ENCODE measurements at regions not wholly inside any gene's neighbourhood (a gene's known extent, or its start where the extent isn't known, plus 50 kb on each side); places are given as distances from the start of the nearest gene placed in this dataset.
"Not testable (repeated sequence)": the region's sequence is repeated elsewhere in the genome, so short reads cannot be mapped to it uniquely, and the experiment has no call there.

GRCh38 chr12:67070307-67070600 is 198.9 kb upstream of the CAND1 start:
- no peak for DNase-seq

GRCh38 chr12:67070604-67071003 is 198.6 kb upstream of the CAND1 start:
- Mint-ChIP-seq H3K4me3 (peak overlapping the region; percentile 86), H3K36me3 (no peaks in the 10 kb centered on the region), H3K9me3 (no peaks in the 10 kb centered on the region), H3K27ac (no peak overlapping the region), H3K4me1 (peaks cover 0 to 22% of the 10 kb centered on the region in 2 donors), H3K27me3 (ENCODE audit: low read depth in 2 of 2) (peaks cover 48 to 76% of the 10 kb centered on the region in 2 donors)
- H3K27me3 ChIP-seq (ENCODE audit: control insufficient read depth, insufficient read depth, low read length): peaks cover 34% of the 10 kb centered on the region
- intact Hi-C loops (cut with micrococcal nuclease): no loop called here
- TF ChIP-seq CTCF (IDR thresholded peaks at IDR 0.05): no peak
- H3K4me3 ChIP-seq (ENCODE audit: low read length): no peak overlapping the region
- WGBS (ENCODE audit: insufficient coverage): 94% methylated on average over 4 of the region's 4 CpGs
- no peak overlapping the region for H3K27ac ChIP-seq (ENCODE audit: low read length)
- peaks cover 11% of the 10 kb centered on the region for H3K4me1 ChIP-seq (ENCODE audit: control insufficient read depth, insufficient read depth, low read length)
- H3K9me3 ChIP-seq (ENCODE audit: control insufficient read depth, insufficient read depth, low read length): no peaks in the 10 kb centered on the region
- ATAC-seq: no peak
- H3K36me3 ChIP-seq (ENCODE audit: control insufficient read depth, insufficient read depth, low read length): no peaks in the 10 kb centered on the region
- DNase-seq: no peak

More at GRCh38 chr12:67070307-67070600, 198.9 kb upstream of the CAND1 start:
- H3K4me3 Mint-ChIP-seq: peak overlapping the region; percentile 86
- intact Hi-C loops (cut with micrococcal nuclease): no loop called here
- peaks cover 0 to 22% of the 10 kb centered on the region in 2 donors for H3K4me1 Mint-ChIP-seq
- no peaks in the 10 kb centered on the region for H3K36me3 Mint-ChIP-seq
- no peak overlapping the region for H3K27ac Mint-ChIP-seq
- no peak for TF ChIP-seq CTCF (IDR thresholded peaks at IDR 0.05)
- H3K36me3 ChIP-seq (ENCODE audit: control insufficient read depth, insufficient read depth, low read length): no peaks in the 10 kb centered on the region
- peaks cover 44 to 75% of the 10 kb centered on the region in 2 donors for H3K27me3 Mint-ChIP-seq (ENCODE audit: low read depth in 2 of 2)
- WGBS (ENCODE audit: insufficient coverage): 77% methylated on average over 6 of the region's 6 CpGs
- no peaks in the 10 kb centered on the region for H3K9me3 Mint-ChIP-seq
- peaks cover 35% of the 10 kb centered on the region for H3K27me3 ChIP-seq (ENCODE audit: control insufficient read depth, insufficient read depth, low read length)
- ATAC-seq: no peak
- no peak overlapping the region for H3K4me3 ChIP-seq (ENCODE audit: low read length)
- H3K27ac ChIP-seq (ENCODE audit: low read length): no peak overlapping the region
- no peaks in the 10 kb centered on the region for H3K9me3 ChIP-seq (ENCODE audit: control insufficient read depth, insufficient read depth, low read length)
- peaks cover 11% of the 10 kb centered on the region for H3K4me1 ChIP-seq (ENCODE audit: control insufficient read depth, insufficient read depth, low read length)

GRCh38 chr12:67072281-67072680 is 196.9 kb upstream of the CAND1 start:
- intact Hi-C loops (cut with micrococcal nuclease); ATAC-seq; H3K9me3 Mint-ChIP-seq; H3K36me3 Mint-ChIP-seq; H3K27ac Mint-ChIP-seq; H3K4me3 Mint-ChIP-seq; H3K27ac ChIP-seq (ENCODE audit: low read length); H3K4me3 ChIP-seq (ENCODE audit: low read length); H3K36me3 ChIP-seq (ENCODE audit: control insufficient read depth, insufficient read depth, low read length); DNase-seq; H3K9me3 ChIP-seq (ENCODE audit: control insufficient read depth, insufficient read depth, low read length): not testable (repeated sequence)
- WGBS (ENCODE audit: insufficient coverage): 100% methylated on average over 3 of the region's 4 CpGs
- peaks cover 48 to 72% of the 10 kb centered on the region in 2 donors for H3K27me3 Mint-ChIP-seq (ENCODE audit: low read depth in 2 of 2)
- H3K27me3 ChIP-seq (ENCODE audit: control insufficient read depth, insufficient read depth, low read length): peaks cover 25% of the 10 kb centered on the region
- H3K4me1 Mint-ChIP-seq: peaks cover 0 to 22% of the 10 kb centered on the region in 2 donors
- H3K4me1 ChIP-seq (ENCODE audit: control insufficient read depth, insufficient read depth, low read length): peaks cover 11% of the 10 kb centered on the region

- no peaks in the 10 kb centered on the region for H3K36me3 Mint-ChIP-seq
- H3K27ac ChIP-seq (ENCODE audit: low read length): no peak overlapping the region
- no peaks in the 10 kb centered on the region for H3K36me3 ChIP-seq (ENCODE audit: control insufficient read depth, insufficient read depth, low read length)
- intact Hi-C loops (cut with micrococcal nuclease): no loop called here
- H3K9me3 Mint-ChIP-seq: no peaks in the 10 kb centered on the region
- no peak for TF ChIP-seq CTCF (IDR thresholded peaks at IDR 0.05)
- ATAC-seq (no peak), DNase-seq (no peak)
- 80% methylated on average over 1 of the region's 1 CpG for WGBS (ENCODE audit: insufficient coverage)
- H3K9me3 ChIP-seq (ENCODE audit: control insufficient read depth, insufficient read depth, low read length): no peaks in the 10 kb centered on the region
- H3K4me1 Mint-ChIP-seq: peaks cover 0 to 15% of the 10 kb centered on the region in 2 donors
- no peak overlapping the region for H3K27ac Mint-ChIP-seq
- H3K27me3 Mint-ChIP-seq (ENCODE audit: low read depth in 2 of 2): peaks cover 39 to 61% of the 10 kb centered on the region in 2 donors
- H3K4me3 ChIP-seq (ENCODE audit: low read length): no peak overlapping the region
- no peak overlapping the region for H3K4me3 Mint-ChIP-seq
- peaks cover 16% of the 10 kb centered on the region for H3K27me3 ChIP-seq (ENCODE audit: control insufficient read depth, insufficient read depth, low read length)
- peaks cover 6% of the 10 kb centered on the region for H3K4me1 ChIP-seq (ENCODE audit: control insufficient read depth, insufficient read depth, low read length)
These were observed 195.8 kb upstream of the CAND1 start for GRCh38 chr12:67073336-67073735.
